ENCODE measurements at regions not wholly inside any gene's neighbourhood (a gene's known extent, or its start where the extent isn't known, plus 50 kb on each side); places are given as distances from the start of the nearest gene placed in this dataset.
"Not testable (repeated sequence)": the region's sequence is repeated elsewhere in the genome, so short reads cannot be mapped to it uniquely, and the experiment has no call there.

DNA sequence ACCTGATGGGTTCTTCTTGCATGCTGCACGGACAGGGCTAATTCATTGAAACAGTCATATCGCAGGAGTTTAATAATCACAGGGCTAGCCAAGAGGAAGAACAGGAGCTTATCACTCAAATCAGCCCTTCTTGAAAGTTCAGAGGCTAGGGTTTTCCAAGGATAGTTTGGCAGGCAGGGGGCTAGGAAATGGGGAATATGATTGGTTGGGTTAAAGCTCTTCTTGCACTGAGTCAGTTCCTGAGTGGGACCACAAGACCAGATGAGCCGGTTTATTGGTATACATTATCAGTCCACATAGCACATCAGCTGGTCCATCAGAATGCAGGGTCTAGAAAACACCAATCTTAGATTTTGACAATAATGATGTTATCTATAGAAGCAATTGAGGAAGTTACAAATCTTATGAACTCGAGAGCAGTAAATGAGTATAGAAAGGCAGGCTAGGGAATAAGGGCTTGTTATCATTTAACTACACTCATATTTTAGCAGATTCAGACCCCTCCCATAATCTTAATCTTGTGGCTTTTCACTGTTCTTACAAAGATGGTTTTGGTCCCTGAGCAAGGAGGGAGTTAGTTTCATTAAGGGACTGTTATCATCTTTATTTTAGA is 58.1 kb upstream of the SLC25A36 start:
- DNase-seq: no peak

DNA sequence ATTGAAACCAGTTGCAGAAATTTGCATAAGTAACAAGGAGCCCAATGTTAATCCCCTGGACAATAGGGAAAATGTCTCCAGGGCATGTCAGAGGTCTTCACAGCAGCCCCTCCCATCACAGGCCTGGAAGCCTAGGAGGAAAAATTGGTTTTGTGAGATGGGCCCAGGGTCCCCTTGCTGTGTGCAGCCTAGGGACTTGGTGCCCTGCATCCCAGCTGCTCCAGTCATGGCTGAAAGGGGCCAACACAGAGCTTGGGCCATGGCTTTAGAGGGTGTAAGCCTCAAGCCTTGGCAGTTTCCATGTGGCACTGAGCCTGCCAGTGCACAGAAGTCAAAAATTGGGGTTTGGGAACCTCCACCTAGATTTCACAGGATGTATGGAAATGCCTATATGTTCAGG is 55.9 kb upstream of the SLC25A36 start:
- DNase-seq: not testable (repeated sequence)
